GM21737 (cell line): ENCODE measurements at regions not wholly inside any gene's neighbourhood (a gene's known extent, or its start where the extent isn't known, plus 50 kb on each side); places are given as distances from the start of the nearest gene placed in this dataset.

Experiments
- ATAC-seq: cut with Tn5 transposase; IDR thresholded peaks from one replicate; pipeline ENCODE4 v1.9.1; 2021; ENCODE audit warnings: mild to moderate bottlenecking, moderate library complexity; ENCODE audit not compliant: unreplicated experiment

- no peak for ATAC-seq
Observed at GRCh38 chr20:23282111-23282510, 68.5 kb upstream of the NXT1 start.

GRCh38 chr20:23279836-23280235 lies 70.8 kb upstream of the NXT1 start:
- ATAC-seq, result no peak

- ATAC-seq, result no peak
Observed at GRCh38 chr20:23278172-23278571, 72.4 kb upstream of the NXT1 start.

- ATAC-seq, result no peak
Observed at GRCh38 chr20:23277316-23277715, 73.3 kb upstream of the NXT1 start.

GRCh38 chr20:23273776-23274175 lies 76.8 kb upstream of the NXT1 start:
- ATAC-seq, result no peak

- no peak for ATAC-seq
Observed at GRCh38 chr20:23272176-23273029, 78.2 kb upstream of the NXT1 start.

GRCh38 chr20:23270382-23270911 lies 80.1 kb upstream of the NXT1 start:
- ATAC-seq, result no peak

GRCh38 chr20:23269954-23270353 lies 80.6 kb upstream of the NXT1 start:
- no peak for ATAC-seq

GRCh38 chr20:23268792-23269354 lies 81.7 kb upstream of the NXT1 start:
- no peak for ATAC-seq

GRCh38 chr20:23267909-23268308 lies 82.7 kb upstream of the NXT1 start:
- ATAC-seq, result no peak

- ATAC-seq, result no peak
Observed at GRCh38 chr20:23266530-23267398, 83.8 kb upstream of the NXT1 start.

GRCh38 chr20:23265226-23265625 lies 85.4 kb upstream of the NXT1 start:
- no peak for ATAC-seq

- no peak for ATAC-seq
Observed at GRCh38 chr20:23264545-23264944, 86.0 kb upstream of the NXT1 start.

GRCh38 chr20:23260181-23260840 lies 90.3 kb upstream of the NXT1 start:
- ATAC-seq, result no peak

- no peak for ATAC-seq
Observed at GRCh38 chr20:23258747-23259121, 91.9 kb upstream of the NXT1 start.

- no peak for ATAC-seq
Observed at GRCh38 chr20:23257848-23258746, 92.5 kb upstream of the NXT1 start.

GRCh38 chr20:23257106-23257761 lies 93.4 kb upstream of the NXT1 start:
- ATAC-seq, result no peak

- no peak for ATAC-seq
Observed at GRCh38 chr20:23255716-23256385, 94.7 kb upstream of the NXT1 start.

- no peak for ATAC-seq
Observed at GRCh38 chr20:23255106-23255505, 95.5 kb upstream of the NXT1 start.
